HG03565 (cell line): ENCODE measurements at regions not wholly inside any gene's neighbourhood (a gene's known extent, or its start where the extent isn't known, plus 50 kb on each side); places are given as distances from the start of the nearest gene placed in this dataset.

Source experiments
- ATAC-seq: cut with Tn5 transposase; IDR thresholded peaks from one replicate; pipeline ENCODE4 v1.9.1; 2021; ENCODE audit warnings: mild to moderate bottlenecking, moderate library complexity; ENCODE audit not compliant: unreplicated experiment

- no peak for ATAC-seq
Observed at GRCh38 chrX:148448686-148449085, 51.7 kb upstream of the AFF2 start.
